ENCODE measurements at regions not wholly inside any gene's neighbourhood (a gene's known extent, or its start where the extent isn't known, plus 50 kb on each side); places are given as distances from the start of the nearest gene placed in this dataset.

GRCh38 chr9:79955300-79955699, 383.5 kb downstream of the TLE4 start:
- Mint-ChIP-seq H3K27ac (ENCODE audit: unreplicated experiment) (no peak overlapping the region), H3K27me3 (ENCODE audit: unreplicated experiment) (peaks cover 6% of the 10 kb centered on the region), H3K4me1 (ENCODE audit: low read depth, unreplicated experiment) (no peaks in the 10 kb centered on the region), H3K36me3 (ENCODE audit: unreplicated experiment) (peaks cover 12% of the 10 kb centered on the region), H3K9me3 (ENCODE audit: unreplicated experiment) (no peaks in the 10 kb centered on the region), H3K4me3 (ENCODE audit: unreplicated experiment) (no peak overlapping the region)
- TF ChIP-seq CTCF (IDR thresholded peaks at IDR 0.05; ENCODE audit: partially characterized antibody, unreplicated experiment) = no peak
- no peak for DNase-seq

GRCh38 chr9:79953908-79954307, 382.1 kb downstream of the TLE4 start:
- H3K27me3 Mint-ChIP-seq (ENCODE audit: unreplicated experiment) = peaks cover 6% of the 10 kb centered on the region
- no peak for DNase-seq
- no peak for TF ChIP-seq CTCF (IDR thresholded peaks at IDR 0.05; ENCODE audit: partially characterized antibody, unreplicated experiment)
- H3K4me1 Mint-ChIP-seq (ENCODE audit: low read depth, unreplicated experiment) = no peaks in the 10 kb centered on the region
- peaks cover 12% of the 10 kb centered on the region for H3K36me3 Mint-ChIP-seq (ENCODE audit: unreplicated experiment)
- no peaks in the 10 kb centered on the region for H3K9me3 Mint-ChIP-seq (ENCODE audit: unreplicated experiment)
- no peak overlapping the region for H3K4me3 Mint-ChIP-seq (ENCODE audit: unreplicated experiment)
- H3K27ac Mint-ChIP-seq (ENCODE audit: unreplicated experiment) = no peak overlapping the region

GRCh38 chr9:79952401-79952800, 380.6 kb downstream of the TLE4 start:
- H3K36me3 Mint-ChIP-seq (ENCODE audit: unreplicated experiment) = peaks cover 12% of the 10 kb centered on the region
- H3K27me3 Mint-ChIP-seq (ENCODE audit: unreplicated experiment) = peaks cover 6% of the 10 kb centered on the region
- H3K9me3 Mint-ChIP-seq (ENCODE audit: unreplicated experiment) = no peaks in the 10 kb centered on the region
- no peaks in the 10 kb centered on the region for H3K4me1 Mint-ChIP-seq (ENCODE audit: low read depth, unreplicated experiment)
- no peak overlapping the region for H3K4me3 Mint-ChIP-seq (ENCODE audit: unreplicated experiment)
- no peak for TF ChIP-seq CTCF (IDR thresholded peaks at IDR 0.05; ENCODE audit: partially characterized antibody, unreplicated experiment)
- no peak for DNase-seq
- no peak overlapping the region for H3K27ac Mint-ChIP-seq (ENCODE audit: unreplicated experiment)

DNA sequence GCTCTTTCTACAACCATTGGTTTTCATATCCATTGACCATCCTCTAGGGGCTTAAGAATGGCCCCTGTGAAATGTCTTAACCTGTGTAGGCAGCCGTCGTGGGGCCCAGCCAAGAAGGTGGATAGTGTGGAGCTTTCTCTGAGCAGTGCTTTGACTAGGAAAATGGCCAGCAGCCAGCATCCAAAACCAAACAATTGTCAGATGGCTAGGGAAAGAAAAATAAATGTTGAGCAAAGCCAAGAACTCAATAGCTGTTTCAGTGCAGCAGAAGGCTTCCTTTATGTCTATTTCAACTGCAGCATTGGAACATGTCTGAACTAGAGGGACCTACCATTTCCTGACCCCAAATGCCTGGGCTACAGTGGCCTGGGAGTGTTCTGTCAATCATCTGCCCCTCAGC, 374.9 kb downstream of the TLE4 start:
- Mint-ChIP-seq H3K4me3 (ENCODE audit: unreplicated experiment) (no peak overlapping the region), H3K36me3 (ENCODE audit: unreplicated experiment) (no peaks in the 10 kb centered on the region), H3K27ac (ENCODE audit: unreplicated experiment) (no peak overlapping the region), H3K9me3 (ENCODE audit: unreplicated experiment) (no peaks in the 10 kb centered on the region), H3K4me1 (ENCODE audit: low read depth, unreplicated experiment) (no peaks in the 10 kb centered on the region), H3K27me3 (ENCODE audit: unreplicated experiment) (no peaks in the 10 kb centered on the region)
- no peak for TF ChIP-seq CTCF (IDR thresholded peaks at IDR 0.05; ENCODE audit: partially characterized antibody, unreplicated experiment)
- no peak for DNase-seq

DNA sequence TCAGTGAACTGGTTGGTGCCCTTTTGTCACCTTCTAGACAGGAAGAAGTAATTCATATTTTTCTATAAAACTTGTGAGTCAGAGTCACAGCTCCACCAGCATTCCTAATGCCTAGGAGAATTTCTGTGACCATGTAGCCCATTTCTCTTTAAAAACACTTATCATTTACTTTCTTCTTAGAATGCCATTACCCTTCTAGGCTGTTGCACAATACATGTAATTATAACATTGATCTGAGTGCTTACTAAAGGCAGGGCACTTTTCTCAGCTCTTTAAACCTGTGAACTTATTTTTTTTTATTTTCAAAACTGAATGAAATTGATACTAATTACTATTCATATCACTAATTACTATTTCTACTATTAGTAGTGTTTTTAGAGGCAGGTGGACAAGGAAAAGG, 373.7 kb downstream of the TLE4 start:
- no peak for DNase-seq

More for the DNA sequence above, 373.7 kb downstream of the TLE4 start:
- H3K27me3 Mint-ChIP-seq (ENCODE audit: unreplicated experiment) = no peaks in the 10 kb centered on the region
- no peak overlapping the region for H3K4me3 Mint-ChIP-seq (ENCODE audit: unreplicated experiment)
- no peaks in the 10 kb centered on the region for H3K9me3 Mint-ChIP-seq (ENCODE audit: unreplicated experiment)
- no peak for TF ChIP-seq CTCF (IDR thresholded peaks at IDR 0.05; ENCODE audit: partially characterized antibody, unreplicated experiment)
- H3K36me3 Mint-ChIP-seq (ENCODE audit: unreplicated experiment) = no peaks in the 10 kb centered on the region
- no peaks in the 10 kb centered on the region for H3K4me1 Mint-ChIP-seq (ENCODE audit: low read depth, unreplicated experiment)
- H3K27ac Mint-ChIP-seq (ENCODE audit: unreplicated experiment) = no peak overlapping the region
